Astrocyte (in vitro differentiated cells and primary cell): ENCODE measurements at regions not wholly inside any gene's neighbourhood (a gene's known extent, or its start where the extent isn't known, plus 50 kb on each side); places are given as distances from the start of the nearest gene placed in this dataset.

ENCODE experiments used
- EZH2 ChIP-seq: IDR thresholded peaks from 2 replicates; pipeline ENCODE4 v1.6.1; 2012; ENCODE audit warnings: mild to moderate bottlenecking, low read length, inconsistent platforms; ENCODE audit not compliant: insufficient read depth
- TF ChIP-seq, protein P1 (sequence below): IDR thresholded peaks from 2 replicates; pipeline ENCODE4 v1.5.1; 2011; ENCODE audit warnings: low read depth, mild to moderate bottlenecking, inconsistent platforms, low read length, moderate library complexity; ENCODE audit not compliant: insufficient read depth

DNA sequence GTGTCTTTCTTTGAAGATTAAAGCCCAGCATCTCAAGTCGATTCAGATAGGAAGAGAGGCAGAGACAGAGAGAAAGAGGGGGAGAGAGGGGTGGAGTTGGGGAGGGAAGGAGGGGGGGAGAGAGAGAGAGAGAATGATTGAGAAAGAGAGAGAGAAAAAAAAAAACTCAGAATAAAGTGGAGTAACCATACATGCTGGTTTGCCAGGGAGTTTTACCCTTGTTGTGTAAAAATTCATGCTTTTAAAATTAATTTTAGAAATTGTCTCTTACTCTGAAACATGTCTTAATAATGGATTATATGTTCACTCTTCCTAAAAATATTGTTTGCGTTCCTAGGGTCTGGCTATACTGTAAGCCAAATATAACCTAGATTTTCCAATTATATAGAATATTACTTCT, 908.5 kb downstream of the DSC3 start:
- TF ChIP-seq, protein P1, sequence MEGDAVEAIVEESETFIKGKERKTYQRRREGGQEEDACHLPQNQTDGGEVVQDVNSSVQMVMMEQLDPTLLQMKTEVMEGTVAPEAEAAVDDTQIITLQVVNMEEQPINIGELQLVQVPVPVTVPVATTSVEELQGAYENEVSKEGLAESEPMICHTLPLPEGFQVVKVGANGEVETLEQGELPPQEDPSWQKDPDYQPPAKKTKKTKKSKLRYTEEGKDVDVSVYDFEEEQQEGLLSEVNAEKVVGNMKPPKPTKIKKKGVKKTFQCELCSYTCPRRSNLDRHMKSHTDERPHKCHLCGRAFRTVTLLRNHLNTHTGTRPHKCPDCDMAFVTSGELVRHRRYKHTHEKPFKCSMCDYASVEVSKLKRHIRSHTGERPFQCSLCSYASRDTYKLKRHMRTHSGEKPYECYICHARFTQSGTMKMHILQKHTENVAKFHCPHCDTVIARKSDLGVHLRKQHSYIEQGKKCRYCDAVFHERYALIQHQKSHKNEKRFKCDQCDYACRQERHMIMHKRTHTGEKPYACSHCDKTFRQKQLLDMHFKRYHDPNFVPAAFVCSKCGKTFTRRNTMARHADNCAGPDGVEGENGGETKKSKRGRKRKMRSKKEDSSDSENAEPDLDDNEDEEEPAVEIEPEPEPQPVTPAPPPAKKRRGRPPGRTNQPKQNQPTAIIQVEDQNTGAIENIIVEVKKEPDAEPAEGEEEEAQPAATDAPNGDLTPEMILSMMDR = no peak
- no peak for TF ChIP-seq EZH2
